GM23248 (cell line): ENCODE measurements at regions not wholly inside any gene's neighbourhood (a gene's known extent, or its start where the extent isn't known, plus 50 kb on each side); places are given as distances from the start of the nearest gene placed in this dataset.

Experiments used
- EZH2 ChIP-seq: fragments of 200-600 bp; sonication (generic); IDR thresholded peaks from 2 replicates; pipeline ENCODE4 v1.6.1; 2018; ENCODE audit warnings: antibody characterized with exemption, mild to moderate bottlenecking; ENCODE audit not compliant: insufficient read depth, poor library complexity, severe bottlenecking
- EZH2phosphoT487 ChIP-seq: fragments of 200-600 bp; sonication (generic); IDR thresholded peaks from 2 replicates; pipeline ENCODE4 v1.6.1; 2018; ENCODE audit warnings: antibody characterized with exemption, moderate library complexity, mild to moderate bottlenecking, low read depth; ENCODE audit not compliant: insufficient read depth

DNA sequence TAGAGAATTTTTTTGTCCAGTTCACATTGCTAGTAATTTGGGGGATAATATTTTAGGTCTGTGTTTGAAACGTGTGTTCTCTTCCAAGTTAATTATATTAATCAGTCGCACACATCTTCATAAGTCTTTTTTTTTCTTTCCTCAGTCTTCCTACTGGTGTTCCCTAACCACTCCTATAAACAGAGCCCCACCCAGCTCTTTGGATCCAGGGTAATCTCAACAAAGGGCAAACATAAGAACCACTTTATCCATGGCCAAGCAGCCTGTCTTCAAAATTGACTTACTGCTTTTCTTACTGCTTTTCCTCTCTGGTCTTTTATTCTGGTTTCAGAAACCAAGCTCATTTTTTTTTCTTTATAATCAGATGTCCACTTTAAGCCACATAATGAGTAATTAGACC is 266.8 kb upstream of the NECTIN3 start:
- TF ChIP-seq EZH2 (no peak), EZH2phosphoT487 (no peak)
